SK-N-MC (cell line): ENCODE measurements at regions not wholly inside any gene's neighbourhood (a gene's known extent, or its start where the extent isn't known, plus 50 kb on each side); places are given as distances from the start of the nearest gene placed in this dataset.

Experiments
- DNase-seq: peaks from one replicate; pipeline ENCODE4 v3.0.0-alpha.2; 2011; ENCODE audit warnings: low read depth, low spot score
- H3K27ac ChIP-seq: fragments of 200-600 bp; sonication (generic); 2 replicates; pipeline ENCODE4 v1.5.1; 2016; ENCODE audit warnings: mixed run types
- H3K36me3 ChIP-seq: fragments of 200-600 bp; sonication (generic); 2 replicates; pipeline ENCODE4 v1.6.1; 2017; ENCODE audit warnings: antibody characterized with exemption, low read length, mixed read lengths; ENCODE audit not compliant: insufficient read depth
- H3K4me3 ChIP-seq: fragments of 200-600 bp; sonication (generic); 2 replicates; pipeline ENCODE4 v1.5.1; 2016
- H3K9ac ChIP-seq: fragments of 200-600 bp; sonication (generic); 2 replicates; pipeline ENCODE4 v1.8.0; 2017; ENCODE audit warnings: mixed run types, mixed read lengths; ENCODE audit not compliant: insufficient read length
- H3K9me3 ChIP-seq: fragments of 200-600 bp; sonication (generic); 2 replicates; pipeline ENCODE4 v1.6.1; 2017; ENCODE audit warnings: low read depth, mild to moderate bottlenecking, antibody characterized with exemption, low read length, moderate library complexity, mixed read lengths
- EZH2 ChIP-seq: fragments of 200-600 bp; sonication (generic); IDR thresholded peaks from one replicate; pipeline ENCODE4 v1.6.1; 2017; ENCODE audit warnings: antibody characterized with exemption
- FOXP2 ChIP-seq: optimal IDR thresholded peaks from 2 replicates; pipeline ENCODE3; 2011; ENCODE audit warnings: mild to moderate bottlenecking, moderate library complexity; ENCODE audit not compliant: insufficient read depth; ENCODE audit errors: extremely low read length, control extremely low read depth
- POLR2AphosphoS5 ChIP-seq: IDR thresholded peaks from 2 replicates; pipeline ENCODE4 v1.6.1; 2012; ENCODE audit warnings: mild to moderate bottlenecking, low read depth, low read length, borderline replicate concordance

- no peak overlapping the region for H3K9ac ChIP-seq
- no peak for TF ChIP-seq POLR2AphosphoS5
- TF ChIP-seq EZH2, result no peak
- no peak for TF ChIP-seq FOXP2
- no peak overlapping the region for H3K4me3 ChIP-seq
Observed at GRCh38 chr14:35456261-35456660, 51.7 kb upstream of the NFKBIA start.

DNA sequence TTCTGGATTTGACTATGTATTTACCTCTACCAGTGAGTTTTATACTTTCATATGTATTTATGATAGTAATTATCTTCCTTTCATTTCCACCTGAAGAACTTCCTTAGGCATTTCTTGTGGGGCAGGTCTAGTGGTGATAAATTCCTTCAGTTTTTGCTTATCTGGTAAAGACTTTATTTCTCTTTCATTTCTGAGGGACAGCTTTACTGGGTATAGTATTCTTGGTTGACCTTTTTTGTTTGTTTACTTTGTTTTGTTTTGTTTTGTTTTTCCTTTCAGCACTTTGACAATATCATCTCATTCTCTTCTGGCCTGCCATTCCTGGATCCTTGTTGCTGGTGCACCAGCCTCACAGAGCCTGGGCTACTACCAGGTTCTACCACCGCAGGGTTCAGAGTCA lies 53.9 kb upstream of the NFKBIA start:
- Histone ChIP-seq H3K9ac (no peak overlapping the region), H3K4me3 (no peak overlapping the region), H3K9me3 (no peaks in the 10 kb centered on the region), H3K27ac (no peak overlapping the region), H3K36me3 (no peaks in the 10 kb centered on the region)
- no peak for DNase-seq
- TF ChIP-seq EZH2 (no peak), FOXP2 (no peak), POLR2AphosphoS5 (no peak)

More at GRCh38 chr14:35456261-35456660, 51.7 kb upstream of the NFKBIA start:
- no peaks in the 10 kb centered on the region for H3K9me3 ChIP-seq
- H3K36me3 ChIP-seq, result no peaks in the 10 kb centered on the region
- H3K27ac ChIP-seq, result no peak overlapping the region
- DNase-seq, result no peak

DNA sequence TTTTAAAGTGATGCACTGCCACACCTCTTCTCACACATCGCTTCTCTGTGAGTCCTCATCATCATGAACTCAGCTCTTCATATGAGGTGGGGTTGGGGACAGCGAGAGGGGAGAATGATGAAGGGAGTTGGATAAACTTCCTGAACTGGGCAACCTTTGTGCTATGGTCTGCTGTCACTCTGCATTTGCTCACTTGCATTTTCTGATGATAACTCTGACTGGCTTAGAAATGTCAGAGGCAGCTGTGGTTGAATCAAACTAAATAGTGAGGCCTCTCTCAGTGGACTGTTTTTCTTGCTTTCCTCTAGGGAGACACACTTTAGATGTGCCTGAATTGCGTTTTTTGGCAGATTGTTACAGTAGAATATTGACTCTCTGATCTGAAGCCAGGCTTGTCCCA lies 55.2 kb upstream of the NFKBIA start:
- H3K27ac ChIP-seq, result no peak overlapping the region
- TF ChIP-seq EZH2 (no peak), FOXP2 (no peak), POLR2AphosphoS5 (no peak)
- H3K4me3 ChIP-seq, result no peak overlapping the region
- H3K36me3 ChIP-seq, result no peaks in the 10 kb centered on the region
- DNase-seq, result no peak
- no peaks in the 10 kb centered on the region for H3K9me3 ChIP-seq
- H3K9ac ChIP-seq, result no peak overlapping the region

GRCh38 chr14:35470755-35471154 lies 63.2 kb upstream of the INSM2 start:
- peak; percentile 8 for DNase-seq
- no peak overlapping the region for H3K27ac ChIP-seq

GRCh38 chr14:35471803-35472202 lies 62.2 kb upstream of the INSM2 start:
- Histone ChIP-seq H3K9ac (no peak overlapping the region), H3K36me3 (no peaks in the 10 kb centered on the region), H3K4me3 (no peak overlapping the region), H3K9me3 (no peaks in the 10 kb centered on the region), H3K27ac (no peak overlapping the region)
- no peak for TF ChIP-seq FOXP2
- DNase-seq, result no peak

More at GRCh38 chr14:35470755-35471154, 63.2 kb upstream of the INSM2 start:
- Histone ChIP-seq H3K9me3 (no peaks in the 10 kb centered on the region), H3K36me3 (no peaks in the 10 kb centered on the region), H3K4me3 (no peak overlapping the region), H3K9ac (no peak overlapping the region)
- no peak for TF ChIP-seq EZH2
- no peak for TF ChIP-seq FOXP2
- no peak for TF ChIP-seq POLR2AphosphoS5

GRCh38 chr14:35474323-35474722 lies 59.6 kb upstream of the INSM2 start:
- H3K9ac ChIP-seq, result no peak overlapping the region
- H3K27ac ChIP-seq, result no peak overlapping the region
- no peak overlapping the region for H3K4me3 ChIP-seq
- no peaks in the 10 kb centered on the region for H3K9me3 ChIP-seq
- no peak for DNase-seq
- TF ChIP-seq POLR2AphosphoS5 (no peak), FOXP2 (no peak), EZH2 (no peak)
- H3K36me3 ChIP-seq, result no peaks in the 10 kb centered on the region

DNA sequence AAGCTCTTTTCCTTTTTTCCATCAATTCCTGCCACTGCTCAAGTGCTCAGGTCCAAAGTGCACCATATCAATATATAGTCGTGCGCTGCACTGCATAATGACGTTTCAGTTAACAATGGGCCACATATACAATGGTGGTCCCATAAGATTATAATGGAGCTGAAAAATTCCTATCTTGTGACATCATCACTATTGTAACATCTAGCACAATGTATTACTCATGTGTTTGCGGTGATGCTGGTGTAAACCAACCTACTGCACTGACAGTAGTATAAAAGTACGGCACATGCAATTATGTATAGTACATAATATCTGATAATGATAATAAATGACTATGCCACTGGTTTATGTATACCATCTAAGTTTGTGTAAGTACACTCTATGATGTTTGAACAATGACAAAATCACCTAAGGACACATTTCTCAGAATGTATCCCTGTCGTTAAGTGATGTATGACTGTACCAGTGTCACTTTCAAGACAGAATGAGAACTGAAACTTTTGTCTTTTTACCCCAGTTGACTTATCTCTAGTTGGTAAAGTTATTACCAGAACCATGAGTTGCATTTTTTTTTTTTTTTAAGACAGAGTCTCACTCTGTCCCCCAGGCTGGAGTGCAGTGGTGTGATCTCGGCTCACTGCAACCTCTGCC lies 53.7 kb upstream of the INSM2 start:
- Histone ChIP-seq H3K36me3 (no peaks in the 10 kb centered on the region), H3K9me3 (no peaks in the 10 kb centered on the region), H3K9ac (no peak overlapping the region), H3K27ac (no peak overlapping the region), H3K4me3 (no peak overlapping the region)
- TF ChIP-seq EZH2, result no peak
- TF ChIP-seq POLR2AphosphoS5, result no peak
- no peak for DNase-seq

DNA sequence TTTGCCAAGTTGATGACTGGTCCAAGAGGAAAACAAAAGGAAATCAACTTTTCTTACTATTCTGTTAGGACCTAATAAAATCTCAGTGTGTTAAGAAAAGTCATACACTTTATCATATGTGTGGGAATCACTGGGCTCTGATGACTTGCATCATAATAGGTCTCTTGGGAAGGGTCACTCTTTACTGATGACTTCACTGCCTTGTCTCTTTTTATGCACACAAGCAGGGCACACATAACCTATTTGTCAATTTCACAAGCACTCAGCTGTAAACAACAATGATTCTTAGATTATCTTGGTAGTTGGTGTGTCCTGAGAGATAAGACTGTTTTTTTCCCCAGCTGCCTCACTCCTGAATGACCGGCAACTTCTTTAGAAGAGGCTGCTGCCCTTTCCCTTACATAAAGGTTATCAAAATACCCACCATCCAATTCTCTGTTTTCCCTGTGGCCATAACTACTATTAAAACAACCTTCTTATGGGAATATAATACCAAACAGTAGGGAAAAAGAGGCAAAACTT lies 50.9 kb upstream of the INSM2 start:
- TF ChIP-seq POLR2AphosphoS5 (no peak), FOXP2 (no peak), EZH2 (no peak)
- H3K36me3 ChIP-seq, result no peaks in the 10 kb centered on the region
- H3K9me3 ChIP-seq, result no peaks in the 10 kb centered on the region
- H3K4me3 ChIP-seq, result no peak overlapping the region
- H3K9ac ChIP-seq, result no peak overlapping the region
- no peak overlapping the region for H3K27ac ChIP-seq
- DNase-seq, result no peak
